ENCODE measurements at regions not wholly inside any gene's neighbourhood (a gene's known extent, or its start where the extent isn't known, plus 50 kb on each side); places are given as distances from the start of the nearest gene placed in this dataset.
"Not testable (repeated sequence)": the region's sequence is repeated elsewhere in the genome, so short reads cannot be mapped to it uniquely, and the experiment has no call there.

DNA sequence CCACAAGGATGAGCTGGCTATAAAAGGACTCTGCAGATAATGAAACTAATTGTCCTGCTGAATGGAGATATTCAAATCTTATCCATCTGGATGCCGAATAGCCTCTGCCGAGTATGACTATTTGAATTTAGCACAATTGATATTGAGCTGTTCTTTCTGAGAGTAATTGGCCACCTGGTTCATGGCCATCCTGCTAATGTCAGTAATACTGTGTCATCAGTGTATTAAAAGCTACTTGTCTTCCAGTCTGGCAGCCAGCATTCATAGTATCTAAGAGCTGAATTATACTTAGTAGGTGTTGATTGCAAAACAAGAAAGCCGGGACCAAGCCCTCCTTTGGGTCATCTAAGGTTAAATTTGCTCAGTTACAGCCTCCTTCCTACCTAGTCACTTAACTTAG lies 310.7 kb upstream of the NCAM1 start:
- no peak for DNase-seq (ENCODE audit: low spot score)

DNA sequence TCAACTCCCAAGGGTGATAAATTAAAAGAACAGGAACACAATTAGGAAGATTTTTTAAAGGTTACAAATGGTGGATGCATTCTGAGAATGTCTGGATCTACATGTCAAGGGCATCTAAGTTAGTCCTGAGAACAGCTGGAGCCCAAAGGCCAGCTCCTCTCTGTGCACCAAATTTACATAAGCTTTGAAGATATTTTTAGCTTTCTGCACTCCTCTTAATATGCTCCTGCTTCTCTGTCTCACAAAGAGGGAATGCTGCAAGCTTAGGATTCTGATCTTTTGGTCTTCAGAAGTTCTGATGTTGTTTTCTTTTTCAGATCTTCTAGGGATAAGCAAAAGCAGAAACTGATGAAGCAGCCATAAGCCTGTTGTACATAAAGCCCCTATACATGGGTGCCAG lies 309.8 kb upstream of the NCAM1 start:
- DNase-seq (ENCODE audit: low spot score) = no peak

DNA sequence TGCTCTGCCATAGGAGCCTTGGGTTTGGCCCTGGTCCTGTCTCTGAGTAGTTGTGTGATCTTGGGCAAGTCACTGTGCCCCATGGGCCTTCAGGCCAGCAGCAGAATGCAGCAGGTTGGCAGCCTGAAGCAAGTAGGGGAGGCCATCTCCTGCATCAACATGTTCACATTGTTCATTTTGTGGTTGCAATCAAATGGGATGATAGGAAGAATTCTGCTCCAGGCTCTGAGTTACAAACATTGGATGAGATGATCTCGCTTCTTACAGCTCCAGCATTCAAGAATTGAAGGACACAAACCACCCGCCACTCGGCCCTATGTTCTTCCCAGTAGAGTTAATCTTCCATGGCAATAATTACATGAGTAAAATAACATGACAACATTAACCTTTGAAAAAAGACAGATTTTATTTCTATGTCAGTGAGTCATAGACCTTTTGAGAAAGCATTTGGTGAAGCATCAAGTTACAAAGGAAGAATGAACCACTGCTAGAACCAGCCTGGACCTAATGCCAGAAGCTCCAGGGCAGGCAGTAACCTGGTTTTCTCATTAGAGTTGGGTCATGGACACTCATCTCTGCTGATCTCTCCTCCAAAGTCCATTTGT lies 308.3 kb upstream of the NCAM1 start:
- no peak for DNase-seq (ENCODE audit: low spot score)

DNA sequence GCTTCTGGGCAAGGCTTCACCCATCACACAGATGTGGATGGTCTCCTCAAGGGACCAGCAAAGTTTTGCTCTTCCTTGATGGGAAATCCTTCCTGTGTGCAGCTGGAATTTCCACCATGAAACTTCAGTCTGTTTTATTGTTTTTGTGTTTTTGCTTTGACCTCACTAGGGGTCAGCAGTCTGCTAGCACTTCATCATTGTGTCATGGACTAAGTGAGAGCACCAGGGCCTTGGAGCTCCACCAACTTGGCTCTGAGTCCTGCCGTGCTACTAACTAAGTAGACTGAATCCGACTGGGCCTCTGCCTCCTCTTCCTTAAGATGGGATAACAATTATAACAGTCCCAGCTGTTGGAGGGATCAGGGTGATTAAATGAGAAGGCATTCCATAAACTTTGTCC lies 305.8 kb upstream of the NCAM1 start:
- peak; percentile 92 for DNase-seq (ENCODE audit: low spot score)

DNA sequence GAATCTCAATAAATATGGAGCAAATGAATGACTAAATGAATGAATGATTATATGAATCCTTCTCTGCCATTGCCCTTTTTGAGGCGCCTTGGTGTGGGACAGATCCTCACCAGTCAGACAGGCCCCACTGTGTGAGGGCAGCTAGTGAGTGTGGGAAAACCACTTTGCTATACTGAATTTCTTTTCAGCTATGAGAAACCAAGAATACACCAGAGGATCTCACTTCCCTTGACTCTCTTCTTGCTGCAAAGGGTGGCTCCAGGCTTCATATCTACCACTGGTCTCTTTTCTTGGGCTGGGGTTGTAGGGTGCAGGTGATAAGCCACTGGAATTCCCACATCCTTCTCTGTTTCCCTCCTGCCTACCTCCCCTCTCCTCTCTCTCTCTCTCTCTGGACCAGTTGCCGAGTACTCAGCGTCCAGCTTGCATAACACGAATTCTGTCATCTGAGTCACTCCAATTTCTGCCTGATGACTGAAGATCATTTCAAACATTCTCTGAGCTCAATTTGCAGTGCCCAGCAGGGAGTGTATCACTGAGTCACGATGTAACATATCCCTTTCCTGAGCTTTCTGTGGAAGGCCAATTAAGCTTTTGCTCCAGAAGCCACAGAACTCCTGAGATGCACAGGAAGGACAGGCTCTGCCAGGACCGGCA lies 304.3 kb upstream of the NCAM1 start:
- no peak for DNase-seq (ENCODE audit: low spot score)

DNA sequence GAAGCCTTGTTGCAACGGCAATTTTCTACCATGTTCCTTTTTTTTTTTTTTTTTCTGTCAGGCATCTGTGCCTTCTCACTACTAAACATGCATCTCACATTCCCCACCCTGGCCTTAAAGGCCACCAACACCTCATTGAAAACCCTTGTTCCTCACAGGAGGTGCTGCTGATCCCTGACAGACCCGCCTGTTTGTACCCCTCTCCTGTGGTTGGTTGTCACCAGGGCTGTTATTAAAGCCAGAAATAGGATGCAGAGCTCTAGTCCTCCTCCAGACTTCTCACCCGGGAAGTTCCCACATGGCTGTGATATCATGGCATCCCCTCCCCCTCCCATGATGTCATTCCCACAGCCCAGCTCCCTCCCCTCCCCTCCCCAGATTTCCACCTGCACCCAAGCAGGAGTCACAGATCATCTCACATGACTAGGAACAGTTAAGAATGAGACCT lies 302.8 kb upstream of the NCAM1 start:
- no peak for DNase-seq (ENCODE audit: low spot score)

DNA sequence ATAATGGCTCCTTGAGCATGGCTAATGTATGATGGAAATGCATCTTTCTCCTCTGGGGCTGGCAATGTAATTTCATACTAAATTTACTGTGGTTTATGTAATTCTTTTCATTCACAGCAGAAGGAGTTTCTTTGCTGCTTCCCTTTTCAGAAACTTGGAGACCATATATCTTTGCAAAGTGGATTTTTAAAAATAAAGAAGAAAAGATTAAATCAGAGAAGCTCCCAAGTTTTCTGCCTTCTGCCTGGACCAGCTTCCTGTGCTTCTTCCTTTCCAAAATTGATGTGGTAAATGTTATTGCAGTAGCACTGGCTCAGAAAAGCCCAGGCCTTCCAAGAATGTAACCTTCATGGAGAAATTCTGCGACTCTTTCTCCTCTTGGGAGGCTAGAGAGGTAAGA lies 300.1 kb upstream of the NCAM1 start:
- DNase-seq (ENCODE audit: low spot score) = no peak

DNA sequence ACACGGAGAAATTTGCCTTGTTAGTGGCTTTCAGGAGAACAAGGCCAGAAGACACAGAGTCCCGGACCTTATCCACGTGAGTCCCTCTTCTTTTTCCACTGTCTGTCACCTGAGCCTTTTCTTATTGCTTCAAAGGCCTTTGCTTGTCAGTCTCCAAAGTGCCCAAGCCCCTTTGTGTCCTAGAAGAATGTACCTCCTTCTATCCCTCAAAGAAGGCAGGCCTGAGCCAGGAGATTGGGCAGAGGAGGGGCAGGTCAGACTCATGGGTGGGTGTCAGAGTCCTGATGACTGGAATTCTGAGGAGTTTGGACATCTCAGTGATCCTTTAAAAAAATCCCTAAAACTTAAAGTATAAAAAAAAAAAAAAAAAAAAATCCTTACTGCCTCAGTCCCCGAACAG lies 299.6 kb upstream of the NCAM1 start:
- DNase-seq (ENCODE audit: low spot score) = no peak

DNA sequence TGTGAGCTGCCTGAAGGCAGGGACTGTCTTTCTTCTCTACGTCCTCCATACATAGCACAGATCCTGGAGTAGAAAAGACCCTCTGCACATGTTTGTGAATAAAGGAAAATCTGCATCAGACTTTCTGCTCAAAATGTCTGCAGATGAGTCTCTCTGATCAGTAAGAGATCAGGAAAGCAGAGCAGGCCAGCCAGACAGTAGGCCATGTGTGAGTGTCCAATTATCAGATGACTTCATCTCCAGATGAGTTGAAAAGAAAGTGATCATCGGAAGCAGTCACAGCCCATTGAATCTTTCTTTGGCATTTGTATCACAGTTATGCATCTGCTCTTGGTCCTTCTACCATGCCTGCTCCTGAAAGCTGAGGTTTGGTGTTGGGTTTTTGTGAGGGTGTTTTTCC lies 298.7 kb upstream of the NCAM1 start:
- no peak for DNase-seq (ENCODE audit: low spot score)

DNA sequence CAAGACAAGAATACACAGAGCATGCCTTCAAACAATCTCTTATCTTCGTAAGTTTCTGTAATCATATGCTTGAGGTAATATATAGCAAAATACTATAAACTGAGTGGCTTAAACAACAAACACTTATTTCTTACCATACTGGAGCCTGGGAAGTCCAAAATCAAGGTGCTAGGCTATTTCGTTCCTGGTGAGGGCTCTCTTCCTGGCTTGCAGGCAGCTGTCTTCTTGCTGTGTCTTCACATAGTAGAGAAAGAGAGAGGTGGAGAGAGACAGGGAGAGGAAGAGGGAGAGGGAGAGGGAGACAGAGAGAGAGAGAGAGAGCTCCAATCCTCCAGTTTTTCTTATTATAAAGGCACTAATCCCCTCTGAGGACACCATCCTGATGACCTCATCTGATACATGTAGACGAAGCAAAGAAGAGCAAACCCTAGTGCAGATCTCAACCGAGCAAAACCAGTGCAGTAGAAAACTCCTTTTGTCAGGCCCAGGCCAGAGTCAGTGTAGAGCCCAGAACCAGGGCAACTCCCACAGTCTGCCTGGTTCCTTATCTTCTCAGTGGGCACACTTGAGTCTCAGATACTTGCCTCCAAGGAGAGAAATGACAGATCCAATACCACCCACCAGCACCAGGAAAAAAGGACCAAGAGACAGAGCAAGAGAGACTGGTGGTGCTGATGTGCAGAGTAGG lies 297.1 kb upstream of the NCAM1 start:
- DNase-seq (ENCODE audit: low spot score) = no peak

DNA sequence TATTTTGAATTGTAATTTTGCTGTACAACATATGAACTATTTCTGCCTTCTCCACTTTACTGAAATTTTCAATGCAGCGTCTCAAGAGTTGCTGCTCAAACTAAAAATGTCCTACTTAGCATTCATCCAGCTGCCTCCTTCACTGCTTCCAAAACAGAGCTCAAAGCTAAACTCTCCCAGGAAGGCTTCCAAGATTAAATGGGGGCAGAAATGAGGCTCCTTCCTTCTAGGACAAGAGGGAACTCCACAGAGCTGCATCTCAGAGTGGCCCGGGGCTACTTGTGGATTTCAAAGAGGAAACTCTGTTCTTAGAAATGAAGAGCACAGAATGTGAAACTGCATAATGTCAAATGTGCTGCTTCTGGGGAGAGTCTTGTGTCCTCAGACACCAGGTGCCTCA lies 295.9 kb upstream of the NCAM1 start:
- DNase-seq (ENCODE audit: low spot score) = peak; percentile 31

DNA sequence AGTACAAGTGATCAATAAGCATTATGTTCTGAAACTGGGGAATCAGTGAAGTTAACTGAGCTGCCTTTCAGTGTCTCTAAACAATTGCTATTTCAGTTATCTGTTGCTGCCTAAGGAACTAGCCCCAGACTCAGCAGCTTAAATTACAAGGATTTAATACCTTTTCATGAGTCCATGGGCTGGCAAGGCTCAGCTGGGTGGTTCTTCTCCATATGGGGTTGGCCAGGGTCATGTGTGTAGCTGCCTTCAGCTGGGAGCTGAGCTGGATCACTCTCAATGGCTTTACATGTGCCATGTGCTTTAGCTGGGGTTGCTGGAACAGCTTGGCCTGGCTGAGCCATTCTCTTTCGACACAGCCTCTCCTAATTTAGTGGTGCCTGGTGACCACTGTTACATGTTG lies 295.0 kb upstream of the NCAM1 start:
- DNase-seq (ENCODE audit: low spot score) = no peak

DNA sequence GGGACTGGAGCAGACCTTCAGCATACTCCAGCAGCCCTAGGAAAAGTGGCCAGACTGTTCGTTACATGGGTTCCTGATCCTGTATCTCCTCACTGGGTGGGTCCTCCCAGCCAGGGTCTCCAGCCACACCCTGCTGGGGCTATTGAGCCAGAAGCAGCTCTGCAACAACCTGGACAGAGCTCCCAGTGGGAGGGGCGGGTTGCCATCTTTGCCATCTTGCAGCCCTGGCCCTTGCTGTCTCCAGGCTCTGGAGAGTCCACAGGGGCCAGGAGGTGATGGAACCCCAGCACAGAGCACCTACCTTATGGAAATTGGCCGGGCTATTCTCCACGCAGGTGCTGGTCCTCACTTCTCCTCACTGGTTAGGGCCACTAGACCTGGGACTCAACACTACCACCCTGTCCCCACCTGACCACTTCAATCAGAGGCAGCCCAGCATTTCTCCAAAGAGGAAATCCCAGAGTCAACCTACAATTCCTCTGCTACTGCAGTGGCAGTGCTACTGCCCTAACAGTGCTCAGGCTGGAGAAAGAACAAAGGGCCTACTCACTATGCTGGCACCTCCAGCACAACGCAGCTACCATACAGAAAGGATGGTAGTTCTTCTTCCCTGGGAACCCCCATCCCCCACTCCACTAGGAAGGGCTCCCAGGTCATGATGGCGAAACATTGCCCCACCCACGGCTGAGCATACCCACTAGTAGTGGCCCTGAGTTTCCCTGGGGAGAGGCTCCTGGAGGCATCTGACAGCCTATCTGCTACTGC lies 290.2 kb upstream of the NCAM1 start:
- DNase-seq (ENCODE audit: low spot score) = peak; percentile 65

DNA sequence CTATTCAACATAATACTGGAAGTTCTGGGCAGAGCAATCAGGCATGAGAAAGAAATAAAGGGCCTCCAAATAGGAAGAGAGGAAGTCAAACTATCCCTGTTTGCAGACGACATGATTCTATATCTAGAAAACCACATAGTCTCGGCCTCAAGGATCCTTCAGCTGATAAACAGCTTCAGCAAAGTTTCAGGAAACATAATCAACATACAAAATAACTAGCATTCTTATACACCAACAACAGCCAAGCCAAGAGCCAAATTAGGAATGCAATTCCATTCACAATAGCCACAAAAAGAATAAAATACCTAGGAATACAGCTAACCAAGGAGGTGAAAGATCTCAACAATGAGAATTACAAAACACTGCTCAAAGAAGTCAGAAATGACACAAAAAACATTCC lies 287.8 kb upstream of the NCAM1 start:
- not testable (repeated sequence) for DNase-seq (ENCODE audit: low spot score)

DNA sequence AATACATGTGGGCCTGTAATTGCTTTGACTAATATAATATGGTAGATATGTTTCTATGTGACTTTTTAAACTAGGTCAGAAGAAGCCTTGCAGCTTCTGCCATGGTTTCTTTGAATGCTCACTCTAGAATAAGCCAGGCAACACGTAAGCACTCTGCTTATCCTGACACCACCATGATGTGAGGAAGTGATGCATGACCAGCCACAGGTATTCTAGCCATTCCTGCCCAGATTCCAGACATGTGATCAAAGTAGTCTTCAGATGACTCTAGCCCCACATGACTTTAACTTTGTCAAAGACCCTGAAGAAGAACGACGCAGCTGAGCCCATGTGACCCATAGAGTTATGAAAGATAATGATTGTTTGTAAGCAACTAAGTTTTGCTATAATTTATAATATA lies 276.1 kb upstream of the NCAM1 start:
- no peak for DNase-seq (ENCODE audit: low spot score)

DNA sequence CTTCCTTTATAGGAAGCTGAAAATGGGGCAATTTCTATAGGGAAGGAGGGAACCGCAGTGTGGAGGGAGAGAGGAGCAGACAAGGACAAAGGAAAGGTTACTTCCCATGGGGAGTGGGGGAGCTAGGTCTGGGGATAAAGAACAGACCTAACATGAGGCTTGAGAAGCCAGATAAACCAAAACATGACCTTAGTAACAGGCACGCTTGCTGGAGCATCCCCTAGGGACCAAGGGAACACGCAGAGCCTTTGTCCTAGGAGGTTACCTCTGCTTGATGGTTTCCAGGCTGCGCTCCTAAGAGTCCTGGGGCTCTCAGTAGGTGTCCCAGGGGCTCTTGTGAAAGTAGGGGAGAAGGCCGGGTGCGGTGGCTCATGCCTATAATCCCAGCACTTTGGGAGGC lies 271.4 kb upstream of the NCAM1 start:
- no peak for DNase-seq (ENCODE audit: low spot score)

DNA sequence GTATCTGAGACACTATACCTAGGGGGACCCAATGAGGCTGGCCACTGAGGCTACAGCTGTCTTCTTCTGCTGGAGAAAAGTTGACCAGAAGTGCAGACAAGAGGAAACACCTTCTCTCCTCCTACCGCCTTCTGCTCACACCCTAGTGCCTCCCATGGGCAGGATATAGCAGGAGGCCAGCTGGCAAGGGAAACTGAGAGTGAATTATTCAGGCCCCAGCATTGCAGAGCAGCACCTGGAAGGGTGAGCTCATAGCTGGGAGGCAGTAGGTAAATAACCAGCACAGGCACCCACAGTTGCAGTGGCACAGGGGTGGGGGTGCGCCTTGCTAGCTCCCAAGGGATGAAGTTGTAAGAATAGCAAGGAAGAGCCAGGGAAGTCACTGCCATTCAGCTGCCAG lies 267.4 kb upstream of the NCAM1 start:
- no peak for DNase-seq (ENCODE audit: low spot score)

DNA sequence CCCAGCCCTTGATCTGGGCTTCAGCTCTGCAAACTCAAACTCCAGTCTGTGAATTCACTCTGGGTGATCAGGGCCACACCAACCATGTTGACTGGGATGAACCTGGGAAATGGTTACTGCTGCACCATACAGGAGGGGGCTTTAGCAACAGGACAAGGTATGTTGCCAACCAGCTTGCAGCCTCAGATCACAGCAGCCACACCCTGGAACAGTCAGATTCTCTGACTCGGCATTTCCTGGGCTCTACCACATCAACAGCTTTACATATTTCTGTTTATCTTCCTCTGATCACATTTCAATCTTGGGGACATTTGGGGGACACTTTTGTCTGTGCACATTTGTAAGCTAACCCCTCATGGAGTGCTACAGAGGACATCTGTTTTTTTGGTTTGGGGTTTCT lies 267.0 kb upstream of the NCAM1 start:
- DNase-seq (ENCODE audit: low spot score) = no peak

DNA sequence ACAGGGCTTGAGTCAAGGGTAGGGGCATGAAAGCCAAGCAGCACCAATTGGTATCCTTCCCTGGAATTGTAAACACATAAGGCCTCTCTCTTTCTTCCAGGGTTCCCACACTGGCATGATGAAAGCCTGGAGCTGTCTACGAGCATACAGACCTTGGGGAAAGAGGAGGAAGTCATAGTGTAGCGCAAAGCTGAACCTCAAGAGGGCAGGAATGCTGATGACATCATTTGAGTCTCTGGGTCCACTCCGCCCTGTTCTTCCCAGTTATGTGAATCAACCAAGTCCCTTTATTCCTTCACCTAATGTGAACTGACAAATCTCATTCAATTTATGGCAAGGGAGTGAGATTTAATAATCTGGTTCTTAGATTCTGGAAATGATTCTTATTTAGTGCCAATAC lies 266.4 kb upstream of the NCAM1 start:
- DNase-seq (ENCODE audit: low spot score) = no peak

DNA sequence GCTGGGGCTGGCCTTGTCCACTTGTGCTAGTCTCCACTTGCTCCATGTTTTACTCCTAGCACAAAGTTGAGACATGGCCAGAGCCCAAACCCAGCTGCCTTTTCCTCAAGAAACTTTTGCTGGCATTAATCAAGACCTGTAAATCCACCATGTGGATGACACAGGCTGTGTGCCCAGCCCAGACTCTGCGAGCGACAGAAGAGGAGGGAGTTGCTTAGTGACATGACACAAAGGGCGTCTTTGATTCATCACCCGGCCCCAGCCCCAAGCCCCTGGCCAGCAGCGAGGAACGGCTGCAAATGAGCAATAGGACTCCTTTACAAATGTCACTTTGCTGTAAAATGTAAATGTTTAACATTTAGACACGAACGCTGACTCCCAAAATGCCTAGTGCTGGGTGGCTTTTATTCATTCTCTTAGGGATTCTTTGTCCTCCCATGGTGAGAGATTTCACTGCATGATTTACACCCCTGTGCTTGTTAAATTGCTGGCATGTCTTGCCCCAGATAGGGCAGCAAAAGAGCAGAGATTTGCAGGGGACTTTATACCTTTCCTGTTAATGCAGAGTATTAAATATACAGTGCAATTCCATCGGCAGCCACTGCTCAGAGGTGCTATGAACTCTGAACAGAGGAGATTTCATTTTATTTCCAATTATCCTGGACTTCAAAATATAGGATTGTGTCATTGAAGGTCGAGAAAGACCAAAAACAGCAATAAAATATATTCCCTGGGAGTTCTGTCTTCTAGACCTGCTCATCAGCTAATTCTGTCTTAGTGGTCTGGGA lies 263.6 kb upstream of the NCAM1 start:
- DNase-seq (ENCODE audit: low spot score) = peak; percentile 95

DNA sequence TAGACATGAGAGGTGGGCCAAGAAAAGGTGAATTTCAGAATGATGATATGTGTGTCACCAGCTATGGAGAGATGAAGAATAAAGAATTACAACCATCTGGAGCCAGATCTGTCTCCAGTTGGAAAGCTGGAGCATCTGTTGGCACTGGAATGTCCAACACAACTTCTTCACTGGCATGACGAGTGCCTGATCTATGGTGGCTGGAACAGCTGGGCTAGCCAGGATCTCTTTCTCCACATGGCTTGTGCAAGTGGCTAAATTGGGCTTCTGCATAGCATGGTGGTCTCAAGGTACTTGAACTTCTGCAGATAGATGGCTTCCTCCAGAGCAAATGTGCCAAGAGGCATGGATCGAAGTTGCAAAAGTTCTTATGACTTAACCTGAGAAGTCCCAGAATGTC lies 256.1 kb upstream of the NCAM1 start:
- no peak for DNase-seq (ENCODE audit: low spot score)

DNA sequence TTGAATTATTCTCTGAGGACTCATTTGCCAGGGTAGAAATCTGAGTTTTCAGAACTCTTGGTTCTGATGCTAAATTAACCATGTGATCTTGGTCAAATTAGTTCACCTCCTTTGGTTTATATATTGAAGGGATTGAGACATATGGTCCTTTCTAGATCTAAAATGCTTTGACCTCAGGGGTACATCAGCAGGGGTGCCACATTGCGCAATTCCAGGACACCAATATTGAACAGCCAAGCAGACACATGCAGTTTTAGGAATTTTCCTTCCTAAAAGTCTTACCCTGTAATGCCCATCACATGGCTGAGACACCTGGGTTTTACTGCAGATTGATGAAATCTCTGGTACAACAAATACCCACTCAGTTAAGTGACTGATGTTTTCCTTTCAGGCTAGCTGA lies 254.4 kb upstream of the NCAM1 start:
- no peak for DNase-seq (ENCODE audit: low spot score)

All from Ammon's horn (tissue), 1 donor.